ENCODE measurements at regions not wholly inside any gene's neighbourhood (a gene's known extent, or its start where the extent isn't known, plus 50 kb on each side); places are given as distances from the start of the nearest gene placed in this dataset.
"Not testable (repeated sequence)": the region's sequence is repeated elsewhere in the genome, so short reads cannot be mapped to it uniquely, and the experiment has no call there.

- DNase-seq: no peak
Measured at GRCh38 chr1:29583727-29584126, 347.4 kb downstream of the PTPRU start.

GRCh38 chr1:29581256-29581655, 344.9 kb downstream of the PTPRU start:
- DNase-seq: no peak

DNA sequence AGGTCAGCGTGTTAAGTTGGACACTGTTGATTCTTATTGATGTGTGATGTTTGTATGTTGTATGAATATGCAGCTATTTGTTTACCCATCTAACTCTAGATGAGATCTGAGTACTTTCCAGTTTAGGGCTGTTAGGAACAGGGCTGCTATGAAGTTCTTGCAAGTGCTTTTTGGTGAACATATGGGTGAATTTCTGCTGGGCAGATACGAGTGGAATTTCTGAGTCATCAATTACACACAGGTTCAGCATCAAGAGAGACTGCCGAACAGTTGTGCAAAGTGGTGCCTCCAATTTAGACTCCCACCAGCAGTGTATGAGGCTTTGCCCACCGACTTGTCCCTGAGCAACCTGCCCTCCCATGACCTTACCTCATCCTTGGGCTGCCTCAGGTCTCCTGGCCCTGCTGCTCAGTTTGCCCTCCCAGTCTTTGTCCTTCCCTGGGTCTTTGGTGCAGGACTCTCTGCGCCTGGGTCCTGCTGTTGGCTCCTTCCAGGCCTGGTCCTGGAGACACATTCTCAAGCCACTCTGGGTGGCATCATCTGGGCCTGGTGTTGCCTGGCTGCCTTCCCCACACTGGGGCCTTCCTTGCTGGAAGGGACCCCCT, 343.6 kb downstream of the PTPRU start:
- DNase-seq: no peak

- DNase-seq: no peak
Measured at GRCh38 chr1:29577512-29577911, 341.2 kb downstream of the PTPRU start.

DNA sequence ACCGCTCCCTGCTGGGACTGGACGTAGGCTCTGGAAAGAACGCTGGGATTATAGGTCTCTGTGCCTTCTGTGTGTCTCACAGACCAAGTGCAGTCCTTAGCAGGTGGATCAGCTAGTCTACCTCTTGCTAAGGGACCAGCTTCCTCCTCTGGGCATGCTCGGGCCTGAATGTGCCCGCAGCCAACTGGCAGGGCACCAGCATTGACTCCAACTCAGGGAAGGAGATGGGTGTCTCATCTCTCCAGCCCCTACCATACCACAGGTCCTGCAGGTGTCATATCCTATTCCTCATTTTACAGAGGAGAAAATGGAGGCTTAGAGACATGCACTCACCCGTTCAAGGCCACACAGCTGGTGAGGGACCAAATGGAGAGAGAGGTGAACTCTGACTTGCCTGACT, 340.2 kb downstream of the PTPRU start:
- no peak for DNase-seq

GRCh38 chr1:29575826-29576225, 339.5 kb downstream of the PTPRU start:
- DNase-seq: no peak

- no peak for DNase-seq
Measured at GRCh38 chr1:29575277-29575676, 339.0 kb downstream of the PTPRU start.

DNA sequence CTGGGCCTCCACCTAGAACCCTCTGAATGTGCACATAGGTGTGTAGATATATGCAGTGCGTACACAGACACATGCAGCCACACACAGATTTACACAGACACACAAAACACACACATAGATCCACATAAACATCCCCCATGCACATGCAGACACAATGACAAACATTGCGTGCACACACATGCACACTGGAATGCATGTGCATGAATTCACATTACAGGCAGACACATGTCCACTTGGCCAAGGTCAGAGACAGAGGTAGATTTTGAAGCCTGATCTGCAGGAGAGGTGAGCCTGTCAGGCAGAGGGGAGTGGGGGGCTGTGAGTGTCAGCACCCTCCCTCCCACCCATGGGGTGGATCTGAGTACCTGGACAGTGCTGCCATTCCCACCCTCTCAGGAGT, 338.5 kb downstream of the PTPRU start:
- DNase-seq: no peak

GRCh38 chr1:29569971-29570634, 333.8 kb downstream of the PTPRU start:
- no peak for DNase-seq

- DNase-seq: no peak
Measured at GRCh38 chr1:29567257-29567656, 330.9 kb downstream of the PTPRU start.

DNA sequence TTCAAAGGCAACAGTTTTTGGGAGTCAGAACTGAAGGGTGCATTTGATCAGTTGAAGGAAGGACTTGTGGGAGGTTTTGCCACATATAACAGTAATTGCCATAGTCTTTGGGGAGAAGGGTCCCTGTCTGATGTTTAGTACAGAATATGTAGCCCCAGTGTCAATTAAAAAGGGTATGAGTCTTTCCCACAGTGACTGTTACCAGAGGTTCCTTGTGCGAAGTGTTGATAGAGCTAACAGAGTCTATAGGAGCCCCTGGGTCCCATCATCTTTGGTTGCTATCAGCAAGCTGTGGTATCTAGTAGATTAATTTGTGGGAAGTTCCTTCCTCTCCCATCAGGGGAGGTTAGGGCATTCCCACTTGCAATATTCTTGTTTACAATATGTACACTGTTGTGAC, 329.2 kb downstream of the PTPRU start:
- no peak for DNase-seq

GRCh38 chr1:29563571-29563970, 327.2 kb downstream of the PTPRU start:
- no peak for DNase-seq

DNA sequence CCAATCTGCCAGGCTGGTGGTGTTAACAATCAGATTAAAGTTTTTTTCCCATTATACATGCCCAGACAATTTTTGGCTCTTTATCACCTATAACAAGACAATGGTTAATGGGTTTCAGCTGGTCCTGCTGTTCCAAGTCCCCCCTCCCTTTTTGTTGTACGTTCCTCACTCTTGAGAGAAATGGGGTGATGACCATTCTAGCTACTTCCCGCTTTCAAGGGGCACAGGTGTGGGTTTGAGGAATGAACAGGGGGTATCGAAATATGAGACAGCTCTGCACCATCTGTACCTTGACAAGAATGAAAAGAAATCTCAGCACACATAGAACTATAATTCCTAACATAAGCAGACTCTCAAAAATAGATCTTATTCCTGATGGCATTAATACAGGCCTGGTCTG, 326.8 kb downstream of the PTPRU start:
- DNase-seq: no peak

DNA sequence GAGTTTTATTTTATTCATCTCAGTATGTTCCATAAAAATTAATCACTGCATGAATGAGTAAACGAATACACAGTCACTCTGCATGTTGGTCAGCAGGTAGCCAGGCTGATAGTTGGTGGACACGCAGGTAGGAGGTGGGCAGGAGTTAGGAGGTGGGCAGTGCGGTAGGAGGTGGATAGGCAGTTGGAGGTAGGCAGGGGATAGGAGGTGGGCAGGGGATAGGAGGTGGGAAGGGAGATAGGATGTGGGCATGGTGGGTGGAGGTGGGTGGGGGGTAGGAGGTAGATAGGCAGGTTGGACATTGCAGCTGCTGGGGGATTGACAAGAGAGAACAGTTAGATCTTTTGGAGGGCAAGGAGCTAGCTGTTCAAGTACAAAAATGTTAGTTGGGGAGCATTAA, 322.7 kb downstream of the PTPRU start:
- DNase-seq: no peak

DNA sequence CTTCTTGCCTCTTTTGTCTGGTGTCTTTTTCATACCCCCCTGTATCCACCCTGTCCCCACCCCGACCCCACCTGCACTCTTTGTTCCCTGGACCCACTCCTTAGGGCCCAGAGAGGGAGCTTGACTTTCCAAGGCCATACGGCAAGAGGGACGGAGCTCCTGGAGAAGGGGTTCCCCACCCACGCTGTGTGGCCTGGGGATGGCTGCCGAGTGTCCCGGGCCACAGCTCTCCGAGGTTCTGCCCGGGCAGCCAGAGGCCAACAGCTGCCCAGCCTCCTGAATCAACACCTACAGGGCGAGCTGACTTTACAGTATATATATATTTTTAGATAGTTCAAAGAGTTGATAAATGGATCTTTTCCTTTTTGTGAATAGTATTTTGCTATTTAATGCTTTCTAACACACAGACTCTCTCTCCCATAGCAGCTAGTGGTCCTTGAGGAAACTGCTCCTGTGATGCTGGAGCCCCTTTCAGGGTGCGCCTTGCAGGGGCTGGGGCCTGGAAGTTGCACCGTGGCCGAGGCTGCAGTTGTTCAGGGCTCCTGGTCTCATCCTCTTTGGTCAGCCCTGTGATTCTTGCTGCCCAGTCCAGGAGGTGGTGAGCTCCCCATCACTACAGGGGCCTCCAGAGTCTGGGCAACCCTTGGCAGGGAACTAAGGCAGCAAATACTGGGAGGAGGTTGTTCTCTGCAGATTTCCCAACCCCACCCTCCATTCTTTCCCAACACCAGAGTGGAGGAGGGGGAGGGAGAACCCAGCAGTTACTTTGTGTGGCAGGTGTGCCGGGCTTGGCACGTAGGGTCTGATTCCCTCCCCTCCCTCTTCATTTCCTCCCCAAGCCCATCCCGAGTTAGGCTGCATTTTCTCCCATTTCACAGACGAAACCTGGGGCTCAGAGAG, 321.6 kb downstream of the PTPRU start:
- no peak for DNase-seq

DNA sequence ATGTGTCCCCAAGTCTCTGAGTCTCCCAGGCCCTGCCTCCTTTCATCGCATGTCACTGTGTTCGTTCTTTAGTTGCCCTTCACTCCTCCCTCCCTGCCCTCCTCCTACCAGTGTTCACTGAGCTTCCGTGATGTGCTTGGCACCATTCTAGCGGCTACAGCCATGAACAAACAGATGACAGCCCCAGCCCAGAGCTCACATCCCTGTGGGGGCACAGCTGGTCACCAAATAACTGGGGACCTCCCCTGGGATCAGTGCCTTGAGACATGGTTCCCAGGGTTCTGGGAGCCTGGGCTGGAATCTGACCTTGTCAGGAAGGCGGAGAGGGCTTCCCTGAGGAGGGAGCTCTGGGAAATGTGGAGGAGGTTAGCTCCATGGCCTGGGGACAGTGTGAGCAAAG, 320.7 kb downstream of the PTPRU start:
- DNase-seq: no peak

GRCh38 chr1:29556657-29557056, 320.3 kb downstream of the PTPRU start:
- no peak for DNase-seq

DNA sequence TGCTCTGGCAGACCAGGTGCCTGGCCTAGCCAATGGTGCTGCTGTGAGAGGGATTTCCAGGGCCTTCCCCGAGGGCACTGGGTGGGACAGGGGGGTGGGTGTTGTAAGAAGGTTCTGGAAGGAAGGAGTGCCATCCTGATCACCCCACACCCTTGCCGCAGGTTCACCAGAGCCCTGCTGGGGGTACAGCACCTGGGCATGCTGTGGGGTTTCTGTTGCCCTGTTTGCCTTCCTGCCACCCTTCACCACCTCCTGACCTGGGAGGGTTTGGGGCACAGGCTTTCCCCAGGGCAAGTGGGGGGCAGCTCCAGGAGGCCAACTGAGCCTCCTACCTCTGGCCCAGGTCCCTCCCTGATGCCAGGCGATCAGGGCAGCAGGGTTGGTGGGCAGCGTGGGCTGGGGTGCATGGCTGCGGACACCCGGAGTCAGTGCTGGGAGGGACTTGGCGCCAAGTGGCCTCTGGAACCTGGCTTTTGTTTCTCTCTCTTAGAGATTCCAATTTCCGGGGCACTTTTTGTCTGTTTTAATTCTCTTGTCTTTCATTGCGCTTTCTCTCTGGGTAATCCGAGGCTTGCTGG, 318.8 kb downstream of the PTPRU start:
- no peak for DNase-seq

GRCh38 chr1:29554208-29554778, 318.0 kb downstream of the PTPRU start:
- no peak for DNase-seq

DNA sequence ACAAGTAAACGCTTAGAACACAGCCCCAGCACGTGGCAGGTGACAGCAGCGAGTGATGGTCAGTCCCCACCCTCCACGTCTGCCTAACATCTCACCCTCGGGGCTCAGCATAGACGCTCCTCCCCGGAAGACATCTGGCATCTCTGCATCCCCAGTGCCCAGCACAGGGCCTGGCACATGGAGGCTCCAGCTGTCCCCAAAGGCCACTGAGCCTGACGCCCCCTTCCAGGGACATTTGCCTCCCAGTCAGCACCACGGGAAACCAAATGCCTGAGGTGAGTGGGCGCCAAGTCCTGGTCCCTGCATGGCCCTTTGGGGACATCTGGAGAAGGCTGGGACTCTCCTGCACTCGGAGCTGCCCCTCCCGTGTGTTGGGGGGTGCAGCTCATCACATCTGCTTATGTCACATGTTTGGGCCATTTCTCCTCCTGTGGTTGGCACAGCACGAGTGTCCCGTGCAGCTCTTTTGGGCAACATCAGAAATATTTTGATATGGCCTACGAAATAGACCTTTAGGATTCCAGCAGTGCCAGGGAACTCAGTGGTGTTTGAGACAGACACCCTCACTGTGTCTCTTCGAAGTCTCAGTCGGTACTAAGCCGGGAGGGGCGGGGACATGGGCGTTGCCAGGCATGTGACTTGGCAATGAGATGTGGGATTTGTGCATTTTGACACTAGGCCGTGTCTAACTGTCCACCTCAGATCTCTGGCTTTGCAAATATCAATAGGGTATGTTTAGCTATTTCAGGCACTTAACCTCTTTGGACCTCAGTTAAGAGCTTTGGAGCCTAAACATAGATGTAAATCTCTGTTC, 315.0 kb downstream of the PTPRU start:
- DNase-seq: no peak

DNA sequence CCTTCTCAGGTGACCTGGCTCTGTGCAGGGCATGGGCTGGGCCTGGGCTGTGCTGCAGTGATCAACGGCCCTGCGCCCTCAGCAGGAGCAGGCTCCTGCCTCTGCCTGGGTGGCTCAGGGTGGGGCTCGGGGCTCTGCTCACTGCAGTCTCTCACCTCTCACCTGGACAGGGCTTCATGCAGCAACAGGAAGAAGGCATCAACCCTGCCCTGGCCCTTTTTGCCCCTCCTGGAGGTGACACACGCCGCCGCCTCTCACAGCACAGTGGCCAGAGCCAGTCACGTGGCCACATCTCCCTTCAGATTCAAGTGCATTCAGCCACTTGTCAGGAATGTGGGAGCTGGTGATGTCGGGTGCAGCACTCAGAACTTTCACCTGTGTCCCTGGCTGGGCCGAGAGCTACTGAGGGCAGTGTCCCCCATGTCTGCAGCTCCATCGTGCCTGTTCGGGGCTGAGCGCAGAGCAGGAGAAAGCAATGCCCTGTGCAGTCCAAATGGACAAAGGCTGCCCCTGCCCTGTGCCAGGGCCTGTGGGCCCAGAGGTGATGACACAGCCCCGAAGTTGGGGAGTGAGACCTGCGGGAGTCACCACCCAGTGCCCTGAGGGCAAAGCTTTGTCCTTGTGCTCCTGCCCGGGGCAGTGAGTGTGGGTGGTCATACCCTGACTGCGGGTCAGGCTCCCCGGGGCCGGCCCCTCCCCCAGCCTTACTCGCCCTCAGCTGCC, 314.0 kb downstream of the PTPRU start:
- DNase-seq: no peak

GRCh38 chr1:29549728-29550118, 313.4 kb downstream of the PTPRU start:
- DNase-seq: not testable (repeated sequence)

Data from CD4-positive, alpha-beta T cell treated with Interleukin-17A for 1 hour (primary cell).